DOHH2 (cell line): ENCODE measurements at regions not wholly inside any gene's neighbourhood (a gene's known extent, or its start where the extent isn't known, plus 50 kb on each side); places are given as distances from the start of the nearest gene placed in this dataset.

Experiments used
- CTCF ChIP-seq: fragments of 200-600 bp; sonication (generic); IDR thresholded peaks from one replicate; pipeline ENCODE4 v1.5.1; 2014; ENCODE audit warnings: antibody characterized with exemption, mild to moderate bottlenecking, low read depth, low read length; ENCODE audit not compliant: poor library complexity, severe bottlenecking
- EZH2phosphoT487 ChIP-seq: fragments of 200-600 bp; sonication (generic); IDR thresholded peaks from 2 replicates; pipeline ENCODE4 v1.6.1; 2017; ENCODE audit warnings: borderline replicate concordance, mild to moderate bottlenecking, antibody characterized with exemption, low read length, moderate library complexity, mixed read lengths

GRCh38 chr7:46776790-46777189, 805.1 kb downstream of the TNS3 start:
- no peak for TF ChIP-seq EZH2phosphoT487
- peak; percentile 72 for TF ChIP-seq CTCF
